ENCODE measurements at regions not wholly inside any gene's neighbourhood (a gene's known extent, or its start where the extent isn't known, plus 50 kb on each side); places are given as distances from the start of the nearest gene placed in this dataset.
A peak's percentile ranks its signal among the peaks of the same experiment; 100 is the strongest.

DNA sequence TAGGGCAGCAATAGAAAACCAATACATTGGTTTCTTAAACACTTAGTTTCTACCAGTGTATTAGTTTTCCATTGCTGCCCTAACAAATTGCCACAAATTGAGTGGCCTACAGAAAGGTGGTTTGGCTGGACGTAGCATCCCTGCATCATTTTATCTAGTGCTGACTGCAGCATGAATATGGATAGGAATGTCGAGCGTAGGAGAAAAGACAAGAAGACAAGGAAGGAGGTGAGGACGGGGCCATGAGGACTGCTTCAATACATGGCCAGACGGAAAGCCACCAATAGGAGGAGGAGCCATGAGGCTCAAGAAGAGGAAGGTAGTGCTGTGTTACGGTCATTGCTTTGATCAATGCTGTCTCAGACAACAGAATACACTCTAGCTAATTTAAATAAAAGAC lies 154.5 kb upstream of the NDUFV2 start:
- Histone ChIP-seq H3K4me1 (ENCODE audit: control insufficient read depth in 2 of 3, insufficient read depth in 2 of 3, low read depth in 1 of 3, low read length in 3 of 3) (no peaks in the 10 kb centered on the region), H3K27me3 (ENCODE audit: control insufficient read depth, insufficient read depth, low read length) (no peaks in the 10 kb centered on the region), H3K36me3 (ENCODE audit: control insufficient read depth in 2 of 3, insufficient read depth in 3 of 3, low read length in 3 of 3) (no peaks in the 10 kb centered on the region), H3K9ac (ENCODE audit: low read length in 3 of 3) (no peak overlapping the region), H3K4me3 (ENCODE audit: low read length in 3 of 3) (no peak overlapping the region), H3K27ac (ENCODE audit: low read depth in 2 of 2, low read length in 2 of 2) (no peak overlapping the region), H3K9me3 (ENCODE audit: control insufficient read depth in 2 of 3, insufficient read depth in 1 of 3, low read length in 3 of 3) (no peaks in the 10 kb centered on the region)
- intact Hi-C loops (cut with DNase I): no loop called here
- TF ChIP-seq, protein P1, sequence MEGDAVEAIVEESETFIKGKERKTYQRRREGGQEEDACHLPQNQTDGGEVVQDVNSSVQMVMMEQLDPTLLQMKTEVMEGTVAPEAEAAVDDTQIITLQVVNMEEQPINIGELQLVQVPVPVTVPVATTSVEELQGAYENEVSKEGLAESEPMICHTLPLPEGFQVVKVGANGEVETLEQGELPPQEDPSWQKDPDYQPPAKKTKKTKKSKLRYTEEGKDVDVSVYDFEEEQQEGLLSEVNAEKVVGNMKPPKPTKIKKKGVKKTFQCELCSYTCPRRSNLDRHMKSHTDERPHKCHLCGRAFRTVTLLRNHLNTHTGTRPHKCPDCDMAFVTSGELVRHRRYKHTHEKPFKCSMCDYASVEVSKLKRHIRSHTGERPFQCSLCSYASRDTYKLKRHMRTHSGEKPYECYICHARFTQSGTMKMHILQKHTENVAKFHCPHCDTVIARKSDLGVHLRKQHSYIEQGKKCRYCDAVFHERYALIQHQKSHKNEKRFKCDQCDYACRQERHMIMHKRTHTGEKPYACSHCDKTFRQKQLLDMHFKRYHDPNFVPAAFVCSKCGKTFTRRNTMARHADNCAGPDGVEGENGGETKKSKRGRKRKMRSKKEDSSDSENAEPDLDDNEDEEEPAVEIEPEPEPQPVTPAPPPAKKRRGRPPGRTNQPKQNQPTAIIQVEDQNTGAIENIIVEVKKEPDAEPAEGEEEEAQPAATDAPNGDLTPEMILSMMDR (IDR thresholded peaks at IDR 0.05; ENCODE audit: borderline replicate concordance, extremely low read depth, insufficient read depth): no peak
- no peak for DNase-seq
- no peak for FAIRE-seq

DNA sequence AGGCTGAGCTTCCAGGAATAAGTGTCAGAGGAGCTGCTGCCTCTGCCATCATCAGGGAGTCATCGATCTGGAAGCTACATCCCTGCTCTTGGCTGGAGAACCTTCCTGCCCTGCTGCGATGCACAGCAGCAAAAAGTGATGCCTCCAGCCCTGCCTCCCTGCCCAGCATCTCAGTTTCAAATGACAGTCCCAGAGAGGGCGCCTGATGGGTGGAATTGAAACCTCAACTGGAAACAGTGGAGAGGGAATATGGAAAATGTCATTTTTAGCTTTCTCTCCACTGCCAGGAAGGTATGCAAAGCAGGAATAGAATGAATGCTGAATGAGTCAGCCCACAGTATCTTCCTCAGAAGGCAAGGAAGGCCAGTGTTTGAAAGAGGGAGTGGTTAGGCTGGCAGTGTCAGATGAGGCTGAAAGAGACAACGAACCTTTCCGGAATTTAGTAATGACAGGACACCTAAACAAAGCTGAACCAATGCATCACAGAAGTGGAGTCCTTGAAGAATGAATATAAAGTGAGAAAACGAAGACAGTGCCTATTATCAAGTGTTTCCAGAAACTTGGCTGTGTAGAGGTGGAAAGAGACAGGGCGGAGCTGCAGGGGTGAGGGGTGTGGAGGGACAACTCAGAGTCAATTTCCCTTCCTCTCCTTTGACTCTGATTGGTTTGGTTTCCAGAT lies 153.9 kb upstream of the NDUFV2 start:
- TF ChIP-seq, protein P1 (IDR thresholded peaks at IDR 0.05; ENCODE audit: borderline replicate concordance, extremely low read depth, insufficient read depth): no peak
- H3K9me3 ChIP-seq (ENCODE audit: control insufficient read depth in 2 of 3, insufficient read depth in 1 of 3, low read length in 3 of 3): no peaks in the 10 kb centered on the region
- intact Hi-C loops (cut with DNase I): no loop called here
- H3K4me1 ChIP-seq (ENCODE audit: control insufficient read depth in 2 of 3, insufficient read depth in 2 of 3, low read depth in 1 of 3, low read length in 3 of 3): no peaks in the 10 kb centered on the region
- no peak overlapping the region for H3K9ac ChIP-seq (ENCODE audit: low read length in 3 of 3)
- no peaks in the 10 kb centered on the region for H3K27me3 ChIP-seq (ENCODE audit: control insufficient read depth, insufficient read depth, low read length)
- no peaks in the 10 kb centered on the region for H3K36me3 ChIP-seq (ENCODE audit: control insufficient read depth in 2 of 3, insufficient read depth in 3 of 3, low read length in 3 of 3)
- no peak overlapping the region for H3K4me3 ChIP-seq (ENCODE audit: low read length in 3 of 3)
- FAIRE-seq (no peak), DNase-seq (no peak)
- no peak overlapping the region for H3K27ac ChIP-seq (ENCODE audit: low read depth in 2 of 2, low read length in 2 of 2)

DNA sequence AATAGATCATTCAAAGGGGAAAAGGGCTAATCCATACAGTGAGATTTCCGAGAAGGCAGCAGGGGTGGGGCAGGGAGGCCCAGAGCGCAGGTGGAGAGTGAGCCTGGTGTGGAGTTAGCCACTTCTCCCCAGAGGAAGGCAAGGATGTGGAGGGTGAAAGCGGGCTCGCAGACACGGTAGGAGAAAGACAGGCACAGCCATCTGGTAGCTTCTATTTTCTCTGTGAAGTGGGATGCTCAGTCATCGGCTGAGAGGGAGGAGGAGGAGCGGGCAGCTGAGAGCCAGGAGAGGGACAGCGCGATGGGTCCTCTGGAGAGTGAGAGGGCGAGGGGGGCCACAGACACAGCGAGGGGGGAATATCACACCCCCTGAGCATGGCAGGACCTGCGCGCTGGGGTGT lies 153.3 kb upstream of the NDUFV2 start:
- Histone ChIP-seq H3K27me3 (ENCODE audit: control insufficient read depth, insufficient read depth, low read length) (no peaks in the 10 kb centered on the region), H3K4me1 (ENCODE audit: control insufficient read depth in 2 of 3, insufficient read depth in 2 of 3, low read depth in 1 of 3, low read length in 3 of 3) (no peaks in the 10 kb centered on the region), H3K36me3 (ENCODE audit: control insufficient read depth in 2 of 3, insufficient read depth in 3 of 3, low read length in 3 of 3) (no peaks in the 10 kb centered on the region), H3K4me3 (ENCODE audit: low read length in 3 of 3) (no peak overlapping the region), H3K27ac (ENCODE audit: low read depth in 2 of 2, low read length in 2 of 2) (no peak overlapping the region), H3K9me3 (ENCODE audit: control insufficient read depth in 2 of 3, insufficient read depth in 1 of 3, low read length in 3 of 3) (no peaks in the 10 kb centered on the region), H3K9ac (ENCODE audit: low read length in 3 of 3) (no peak overlapping the region)
- FAIRE-seq (no peak), DNase-seq (peak in 1 of 5 donors; percentile 19)
- intact Hi-C loops (cut with DNase I): no loop called here
- TF ChIP-seq, protein P1 (IDR thresholded peaks at IDR 0.05; ENCODE audit: borderline replicate concordance, extremely low read depth, insufficient read depth): no peak

DNA sequence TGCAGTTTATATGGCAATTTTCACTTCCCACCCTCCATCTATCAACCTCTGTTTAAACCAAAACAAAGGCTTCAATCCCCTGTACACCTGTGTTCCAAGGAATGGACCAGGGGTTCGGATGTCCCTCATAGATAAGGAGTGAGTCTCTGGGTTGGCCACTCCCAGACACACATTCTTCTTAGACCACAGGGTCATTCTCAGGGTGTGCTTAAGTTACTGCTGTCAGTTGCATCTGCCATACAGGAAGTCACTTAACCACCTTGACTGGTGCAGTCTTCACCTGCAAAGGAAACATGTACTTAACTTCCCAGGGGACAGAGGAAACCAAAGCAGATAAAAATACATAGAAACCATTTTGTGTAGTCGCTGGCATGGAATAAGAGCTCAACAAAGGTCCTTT lies 151.0 kb upstream of the NDUFV2 start:
- Histone ChIP-seq H3K9me3 (ENCODE audit: control insufficient read depth in 2 of 3, insufficient read depth in 1 of 3, low read length in 3 of 3) (no peaks in the 10 kb centered on the region), H3K4me3 (ENCODE audit: low read length in 3 of 3) (no peak overlapping the region), H3K9ac (ENCODE audit: low read length in 3 of 3) (no peak overlapping the region), H3K4me1 (ENCODE audit: control insufficient read depth in 2 of 3, insufficient read depth in 2 of 3, low read depth in 1 of 3, low read length in 3 of 3) (no peaks in the 10 kb centered on the region), H3K27me3 (ENCODE audit: control insufficient read depth, insufficient read depth, low read length) (no peaks in the 10 kb centered on the region), H3K27ac (ENCODE audit: low read depth in 2 of 2, low read length in 2 of 2) (no peak overlapping the region), H3K36me3 (ENCODE audit: control insufficient read depth in 2 of 3, insufficient read depth in 3 of 3, low read length in 3 of 3) (no peaks in the 10 kb centered on the region)
- DNase-seq (no peak), FAIRE-seq (no peak)
- TF ChIP-seq, protein P1 (IDR thresholded peaks at IDR 0.05; ENCODE audit: borderline replicate concordance, extremely low read depth, insufficient read depth): no peak
- intact Hi-C loops (cut with DNase I): no loop called here
